Gastrocnemius medialis (tissue), 4 donors: ENCODE measurements at regions not wholly inside any gene's neighbourhood (a gene's known extent, or its start where the extent isn't known, plus 50 kb on each side); places are given as distances from the start of the nearest gene placed in this dataset.

Experiments
- POLR2A ChIP-seq, 2 donors: fragments of 450-650 bp; IDR thresholded peaks; one replicate each; pipeline ENCODE4 v1.6.1; 2017; ENCODE audit warnings: antibody characterized with exemption in 2 of 2, mild to moderate bottlenecking in 2 of 2, moderate library complexity in 2 of 2
- TF ChIP-seq, protein P1 (sequence below), 5 experiments: fragments of 450-650 bp in 3 of 5; fragments of 200-600 bp in 2 of 5; sonication (generic) in 2 of 5; IDR thresholded peaks in 4 of 5; conservative IDR thresholded peaks in 1 of 5; 1 replicate in 4 of 5; 2 replicates in 1 of 5; pipeline ENCODE4 v1.5.1; 2016 to 2019; ENCODE audit warnings: antibody characterized with exemption in 5 of 5, mild to moderate bottlenecking in 3 of 5, moderate library complexity in 3 of 5

GRCh38 chrX:30493348-30493747, 84.2 kb downstream of the TASL start:
- TF ChIP-seq, protein P1, sequence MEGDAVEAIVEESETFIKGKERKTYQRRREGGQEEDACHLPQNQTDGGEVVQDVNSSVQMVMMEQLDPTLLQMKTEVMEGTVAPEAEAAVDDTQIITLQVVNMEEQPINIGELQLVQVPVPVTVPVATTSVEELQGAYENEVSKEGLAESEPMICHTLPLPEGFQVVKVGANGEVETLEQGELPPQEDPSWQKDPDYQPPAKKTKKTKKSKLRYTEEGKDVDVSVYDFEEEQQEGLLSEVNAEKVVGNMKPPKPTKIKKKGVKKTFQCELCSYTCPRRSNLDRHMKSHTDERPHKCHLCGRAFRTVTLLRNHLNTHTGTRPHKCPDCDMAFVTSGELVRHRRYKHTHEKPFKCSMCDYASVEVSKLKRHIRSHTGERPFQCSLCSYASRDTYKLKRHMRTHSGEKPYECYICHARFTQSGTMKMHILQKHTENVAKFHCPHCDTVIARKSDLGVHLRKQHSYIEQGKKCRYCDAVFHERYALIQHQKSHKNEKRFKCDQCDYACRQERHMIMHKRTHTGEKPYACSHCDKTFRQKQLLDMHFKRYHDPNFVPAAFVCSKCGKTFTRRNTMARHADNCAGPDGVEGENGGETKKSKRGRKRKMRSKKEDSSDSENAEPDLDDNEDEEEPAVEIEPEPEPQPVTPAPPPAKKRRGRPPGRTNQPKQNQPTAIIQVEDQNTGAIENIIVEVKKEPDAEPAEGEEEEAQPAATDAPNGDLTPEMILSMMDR (IDR thresholded peaks at IDR 0.05 in 4 of 5, conservative IDR thresholded peaks at IDR 0.05 in 1 of 5), result no peak
- TF ChIP-seq POLR2A (IDR thresholded peaks at IDR 0.05), result no peak
